K562 (cell line): ENCODE measurements at regions not wholly inside any gene's neighbourhood (a gene's known extent, or its start where the extent isn't known, plus 50 kb on each side); places are given as distances from the start of the nearest gene placed in this dataset.

ENCODE experiments used
- ATAC-seq: fragments of 200-7000 bp; cut with Tn5 transposase; 3 replicates; pipeline ENCODE4 v1.9.1; 2020; ENCODE audit warnings: moderate library complexity
- BruUV-seq: library from RNA; stranded (reverse); fragments of 400-500 nt; replicated peaks from 2 replicates; lab custom pipeline; 2021; lab: Mats Ljungman, UMichigan
- CTCF ChIA-PET: fragments of 300-600 bp; formaldehyde crosslinking; extraction: SDS; loops from one replicate; lab custom pipeline; 2021; ENCODE audit warnings: low intra/inter-chr PET ratio; lab: Yijun Ruan, JAX
- POLR2A ChIA-PET: fragments of 300-600, 350-650 bp; sonication (Branson Sonifier 250); formaldehyde crosslinking; extraction: SDS; loops from one replicate; lab custom pipeline; 2021; ENCODE audit warnings: antibody characterized with exemption, inconsistent platforms; lab: Yijun Ruan, JAX
- DNase-seq, 4 experiments: peaks; one replicate each; pipeline versions ENCODE4 v3.0.0 to v3.0.0-alpha.2; 2011 to 2018; ENCODE audit warnings: low spot score in 3 of 4, mixed read lengths in 3 of 4; ENCODE audit errors: extremely low read depth in 1 of 4
- FAIRE-seq: peaks from 2 replicates; lab custom pipeline; 2011; peaks lifted over from hg19 to GRCh38; lab: Jason Lieb, UNC
- H2AFZ ChIP-seq: 2 replicates; pipeline ENCODE4 v1.6.0; 2011; ENCODE audit warnings: low read depth, low read length, control low read depth, inconsistent platforms
- H3K27ac ChIP-seq: fragments of 200-600 bp; 3 replicates; pipeline ENCODE4 v1.8.0; 2011; ENCODE audit warnings: low read depth, mild to moderate bottlenecking, control low read depth, inconsistent platforms, low read length, moderate library complexity, mixed read lengths; ENCODE audit errors: extremely low read depth
- H3K27me3 ChIP-seq, 2 experiments: fragments of 300-600 bp in 1 of 2; 2 replicates in 1 of 2; 3 replicates in 1 of 2; pipeline versions ENCODE4 v1.6.0 to v1.8.0; 2011; ENCODE audit warnings: inconsistent platforms in 2 of 2, low read length in 2 of 2, mild to moderate bottlenecking in 1 of 2, mixed read lengths in 1 of 2, moderate library complexity in 1 of 2; ENCODE audit not compliant: control insufficient read depth in 2 of 2, insufficient read depth in 2 of 2
- H3K36me3 ChIP-seq: fragments of 300-600 bp; 3 replicates; pipeline ENCODE4 v1.8.0; 2011; ENCODE audit warnings: mild to moderate bottlenecking, low read length, inconsistent platforms; ENCODE audit not compliant: control insufficient read depth, insufficient read depth
- H3K4me1 ChIP-seq, 2 experiments: fragments of 200-600 bp in 1 of 2; replicated peaks in 1 of 2; 2 replicates in 1 of 2; 3 replicates in 1 of 2; pipeline versions ENCODE4 v1.5.1 to v1.8.0; 2011; ENCODE audit warnings: inconsistent platforms in 2 of 2, low read length in 2 of 2, mild to moderate bottlenecking in 1 of 2, mixed read lengths in 1 of 2, moderate library complexity in 1 of 2; ENCODE audit not compliant: control insufficient read depth in 2 of 2, insufficient read depth in 2 of 2
- H3K4me2 ChIP-seq: 2 replicates; pipeline ENCODE4 v1.6.1; 2011; ENCODE audit warnings: low read length, control low read depth, inconsistent platforms, mixed read lengths; ENCODE audit not compliant: insufficient read depth
- H3K4me3 ChIP-seq: fragments of 200-600 bp; sonication (generic), shearing (Covaris generic); 2 replicates; pipeline ENCODE4 v1.5.1; 2016; ENCODE audit warnings: control low read depth, inconsistent platforms
- H3K79me2 ChIP-seq: fragments of 200-600 bp; 3 replicates; pipeline ENCODE4 v1.8.0; 2011; ENCODE audit warnings: low read length, inconsistent platforms; ENCODE audit not compliant: control insufficient read depth, insufficient read depth
- H3K9ac ChIP-seq, 2 experiments: 2 replicates each; pipeline versions ENCODE4 v1.6.0 to v1.6.1; 2011; ENCODE audit warnings: low read depth in 2 of 2, low read length in 2 of 2, control low read depth in 1 of 2, inconsistent platforms in 1 of 2, mild to moderate bottlenecking in 1 of 2, mixed read lengths in 1 of 2; ENCODE audit not compliant: insufficient read depth in 1 of 2
- H3K9me1 ChIP-seq: one replicate; pipeline ENCODE4 v1.6.0; 2011; ENCODE audit warnings: inconsistent platforms, mild to moderate bottlenecking, low read length, moderate library complexity; ENCODE audit not compliant: control insufficient read depth, insufficient read depth
- H3K9me3 ChIP-seq: replicated peaks from 2 replicates; pipeline ENCODE4 v1.5.1; 2011; ENCODE audit warnings: low read depth, low read length, inconsistent platforms; ENCODE audit not compliant: control insufficient read depth, insufficient read depth
- H4K20me1 ChIP-seq: replicated peaks from 2 replicates; pipeline ENCODE4 v1.6.1; 2011; ENCODE audit warnings: low read length, inconsistent platforms, mixed read lengths; ENCODE audit not compliant: control insufficient read depth, insufficient read depth
- BRD9 ChIP-seq: fragments of 450-650 bp; IDR thresholded peaks from 2 replicates; pipeline ENCODE4 v1.6.1; 2018; ENCODE audit warnings: low read depth; ENCODE audit not compliant: partially characterized antibody
- KAT2B ChIP-seq: IDR thresholded peaks from one replicate; pipeline ENCODE4 v1.6.1; 2012; ENCODE audit warnings: low read depth, mild to moderate bottlenecking, control low read depth, inconsistent platforms, low read length, moderate library complexity
- NONO ChIP-seq, 2 experiments: fragments of 200-400 bp in 1 of 2; fragments of 450-650 bp in 1 of 2; formaldehyde crosslinking in 1 of 2; IDR thresholded peaks; 2 replicates each; pipeline ENCODE4 v1.6.1; 2017; ENCODE audit warnings: low read depth in 2 of 2, mild to moderate bottlenecking in 2 of 2, moderate library complexity in 2 of 2, low read length in 1 of 2
- POLR2B ChIP-seq: fragments of 450-650 bp; IDR thresholded peaks from 2 replicates; pipeline ENCODE4 v1.6.1; 2018; ENCODE audit warnings: low read depth; ENCODE audit not compliant: partially characterized antibody
- SETDB1 ChIP-seq: IDR thresholded peaks from one replicate; pipeline ENCODE4 v1.6.1; 2012; ENCODE audit warnings: low read length, control low read depth, inconsistent platforms
- ZFP36 ChIP-seq: fragments of 150-350 bp; IDR thresholded peaks from 2 replicates; pipeline ENCODE4 v1.6.1; 2018; ENCODE audit warnings: low read length, low read depth; ENCODE audit not compliant: partially characterized antibody
- ZKSCAN1 ChIP-seq: fragments of 150-350 bp; IDR thresholded peaks from 2 replicates; pipeline ENCODE4 v1.6.1; 2016; ENCODE audit warnings: low read depth, low read length
- in situ Hi-C: fragments of 300-500 bp; cut with MboI; formaldehyde crosslinking; loops from 4 replicates; pipeline ENCODE4 v1.15.0; 2018; ENCODE audit warnings: inconsistent platforms, mixed read lengths
- intact Hi-C: fragments of 100-400 bp; cut with micrococcal nuclease; formaldehyde crosslinking; loops from 2 replicates; pipeline ENCODE4 v1.14.2; 2022
- TF ChIP-seq, protein P1 (sequence below): sonication (generic); formaldehyde crosslinking; IDR thresholded peaks from 2 replicates; pipeline ENCODE4 v1.8.0; 2022; ENCODE audit warnings: mild to moderate bottlenecking, missing genetic modification reagents
- TF ChIP-seq, protein P2 (sequence below): fragments of 200-800 bp; sonication (Bioruptor generic); IDR thresholded peaks from 2 replicates; pipeline ENCODE4 v1.6.1; 2017; ENCODE audit warnings: missing genetic modification characterization, missing compliant biosample characterization

DNA sequence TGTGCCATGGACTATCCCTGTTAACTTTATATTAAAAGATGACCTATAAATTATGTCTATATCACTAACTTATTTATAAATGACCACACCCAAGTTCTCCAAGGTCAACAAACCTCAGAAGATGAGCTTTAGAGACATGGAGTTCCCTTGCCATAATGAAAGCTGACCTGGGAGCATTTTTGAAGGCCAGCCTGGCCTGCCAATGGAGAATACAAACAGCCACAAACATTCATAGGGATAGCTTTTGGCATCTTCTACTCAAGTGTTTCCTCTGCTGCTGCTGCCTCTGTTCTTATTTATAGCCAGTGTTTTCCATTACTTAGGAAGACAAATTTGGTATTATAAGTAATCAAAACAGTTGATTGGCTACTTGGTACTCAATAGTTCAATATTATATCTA, 117.3 kb upstream of the ADAMTS19 start:
- POLR2A ChIA-PET: no interaction called here
- intact Hi-C loops: no loop called here
- H3K9ac ChIP-seq: no peak overlapping the region
- no peak for TF ChIP-seq POLR2B
- TF ChIP-seq, protein P1, sequence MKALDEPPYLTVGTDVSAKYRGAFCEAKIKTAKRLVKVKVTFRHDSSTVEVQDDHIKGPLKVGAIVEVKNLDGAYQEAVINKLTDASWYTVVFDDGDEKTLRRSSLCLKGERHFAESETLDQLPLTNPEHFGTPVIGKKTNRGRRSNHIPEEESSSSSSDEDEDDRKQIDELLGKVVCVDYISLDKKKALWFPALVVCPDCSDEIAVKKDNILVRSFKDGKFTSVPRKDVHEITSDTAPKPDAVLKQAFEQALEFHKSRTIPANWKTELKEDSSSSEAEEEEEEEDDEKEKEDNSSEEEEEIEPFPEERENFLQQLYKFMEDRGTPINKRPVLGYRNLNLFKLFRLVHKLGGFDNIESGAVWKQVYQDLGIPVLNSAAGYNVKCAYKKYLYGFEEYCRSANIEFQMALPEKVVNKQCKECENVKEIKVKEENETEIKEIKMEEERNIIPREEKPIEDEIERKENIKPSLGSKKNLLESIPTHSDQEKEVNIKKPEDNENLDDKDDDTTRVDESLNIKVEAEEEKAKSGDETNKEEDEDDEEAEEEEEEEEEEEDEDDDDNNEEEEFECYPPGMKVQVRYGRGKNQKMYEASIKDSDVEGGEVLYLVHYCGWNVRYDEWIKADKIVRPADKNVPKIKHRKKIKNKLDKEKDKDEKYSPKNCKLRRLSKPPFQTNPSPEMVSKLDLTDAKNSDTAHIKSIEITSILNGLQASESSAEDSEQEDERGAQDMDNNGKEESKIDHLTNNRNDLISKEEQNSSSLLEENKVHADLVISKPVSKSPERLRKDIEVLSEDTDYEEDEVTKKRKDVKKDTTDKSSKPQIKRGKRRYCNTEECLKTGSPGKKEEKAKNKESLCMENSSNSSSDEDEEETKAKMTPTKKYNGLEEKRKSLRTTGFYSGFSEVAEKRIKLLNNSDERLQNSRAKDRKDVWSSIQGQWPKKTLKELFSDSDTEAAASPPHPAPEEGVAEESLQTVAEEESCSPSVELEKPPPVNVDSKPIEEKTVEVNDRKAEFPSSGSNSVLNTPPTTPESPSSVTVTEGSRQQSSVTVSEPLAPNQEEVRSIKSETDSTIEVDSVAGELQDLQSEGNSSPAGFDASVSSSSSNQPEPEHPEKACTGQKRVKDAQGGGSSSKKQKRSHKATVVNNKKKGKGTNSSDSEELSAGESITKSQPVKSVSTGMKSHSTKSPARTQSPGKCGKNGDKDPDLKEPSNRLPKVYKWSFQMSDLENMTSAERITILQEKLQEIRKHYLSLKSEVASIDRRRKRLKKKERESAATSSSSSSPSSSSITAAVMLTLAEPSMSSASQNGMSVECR (CRISPR knock-in tag): no peak
- no peak for TF ChIP-seq NONO (IDR thresholded peaks at IDR 0.05; ENCODE audit: low read depth in 2 of 2, low read length in 1 of 2)
- no peak for TF ChIP-seq SETDB1
- no peak for TF ChIP-seq KAT2B
- no peak for TF ChIP-seq ZKSCAN1
- no peak for TF ChIP-seq ZFP36
- TF ChIP-seq, protein P2, sequence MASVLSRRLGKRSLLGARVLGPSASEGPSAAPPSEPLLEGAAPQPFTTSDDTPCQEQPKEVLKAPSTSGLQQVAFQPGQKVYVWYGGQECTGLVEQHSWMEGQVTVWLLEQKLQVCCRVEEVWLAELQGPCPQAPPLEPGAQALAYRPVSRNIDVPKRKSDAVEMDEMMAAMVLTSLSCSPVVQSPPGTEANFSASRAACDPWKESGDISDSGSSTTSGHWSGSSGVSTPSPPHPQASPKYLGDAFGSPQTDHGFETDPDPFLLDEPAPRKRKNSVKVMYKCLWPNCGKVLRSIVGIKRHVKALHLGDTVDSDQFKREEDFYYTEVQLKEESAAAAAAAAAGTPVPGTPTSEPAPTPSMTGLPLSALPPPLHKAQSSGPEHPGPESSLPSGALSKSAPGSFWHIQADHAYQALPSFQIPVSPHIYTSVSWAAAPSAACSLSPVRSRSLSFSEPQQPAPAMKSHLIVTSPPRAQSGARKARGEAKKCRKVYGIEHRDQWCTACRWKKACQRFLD (CRISPR knock-in tag): no peak
- no peak for TF ChIP-seq BRD9
- TF ChIP-seq, all 486 proteins: peak for 0
- no peak overlapping the region for H3K4me2 ChIP-seq
- no peak overlapping the region for H3K4me3 ChIP-seq
- no TSS peak for BruUV-seq
- no peak overlapping the region for H3K27ac ChIP-seq
- FAIRE-seq: no peak
- no peaks in the 10 kb centered on the region for H3K27me3 ChIP-seq
- no peaks in the 10 kb centered on the region for H3K79me2 ChIP-seq
- no peak for ATAC-seq
- H2AFZ ChIP-seq: no peak overlapping the region
- no peaks in the 10 kb centered on the region; the same call in 1 of the 2 replicates for H3K9me3 ChIP-seq
- no peaks in the 10 kb centered on the region for H3K36me3 ChIP-seq
- in situ Hi-C loops: no loop called here
- DNase-seq: no peak
- CTCF ChIA-PET: no interaction called here
- no peaks in the 10 kb centered on the region for H3K4me1 ChIP-seq
- H4K20me1 ChIP-seq: no peaks in the 10 kb centered on the region
- no peaks in the 10 kb centered on the region for H3K9me1 ChIP-seq
